ENCODE measurements at regions not wholly inside any gene's neighbourhood (a gene's known extent, or its start where the extent isn't known, plus 50 kb on each side); places are given as distances from the start of the nearest gene placed in this dataset.
"Not testable (repeated sequence)": the region's sequence is repeated elsewhere in the genome, so short reads cannot be mapped to it uniquely, and the experiment has no call there.

- no peak for DNase-seq (ENCODE audit: extremely low spot score)
- TF ChIP-seq CTCF (IDR thresholded peaks at IDR 0.05; ENCODE audit: control extremely low read depth, extremely low read depth, low read depth, missing control alignments) = no peak
- ChIA-PET POLR2A (no interaction called here), CTCF (no interaction called here)
Measured at GRCh38 chr4:49217492-49217891, 231.4 kb downstream of the CWH43 start.

- POLR2A ChIA-PET; CTCF ChIA-PET; DNase-seq (ENCODE audit: extremely low spot score): not testable (repeated sequence)
Measured at GRCh38 chr4:49218094-49218493, 232.0 kb downstream of the CWH43 start.

GRCh38 chr4:49218931-49219330 is 232.9 kb downstream of the CWH43 start:
- POLR2A ChIA-PET; CTCF ChIA-PET; DNase-seq (ENCODE audit: extremely low spot score): not testable (repeated sequence)

- CTCF ChIA-PET; DNase-seq (ENCODE audit: extremely low spot score); POLR2A ChIA-PET: not testable (repeated sequence)
Measured at GRCh38 chr4:49219489-49220225, 233.6 kb downstream of the CWH43 start.

- CTCF ChIA-PET = no interaction called here
- TF ChIP-seq CTCF (IDR thresholded peaks at IDR 0.05; ENCODE audit: control extremely low read depth, extremely low read depth, low read depth, missing control alignments) = no peak
- POLR2A ChIA-PET = no interaction called here
- no peak for DNase-seq (ENCODE audit: extremely low spot score)
Measured at GRCh38 chr4:49221209-49221608, 235.1 kb downstream of the CWH43 start.

- DNase-seq (ENCODE audit: extremely low spot score); POLR2A ChIA-PET; CTCF ChIA-PET: not testable (repeated sequence)
Measured at GRCh38 chr4:49222810-49223209, 236.7 kb downstream of the CWH43 start.

GRCh38 chr4:49226216-49226866 is 240.3 kb downstream of the CWH43 start:
- DNase-seq (ENCODE audit: extremely low spot score); POLR2A ChIA-PET; CTCF ChIA-PET: not testable (repeated sequence)

GRCh38 chr4:49227941-49228340 is 241.9 kb downstream of the CWH43 start:
- CTCF ChIA-PET = not testable (repeated sequence)

GRCh38 chr4:49229243-49229642 is 243.2 kb downstream of the CWH43 start:
- CTCF ChIA-PET = not testable (repeated sequence)

More at GRCh38 chr4:49227941-49228340, 241.9 kb downstream of the CWH43 start:
- POLR2A ChIA-PET; DNase-seq (ENCODE audit: extremely low spot score): not testable (repeated sequence)

GRCh38 chr4:49229713-49230112 is 243.6 kb downstream of the CWH43 start:
- CTCF ChIA-PET; DNase-seq (ENCODE audit: extremely low spot score); POLR2A ChIA-PET: not testable (repeated sequence)

More at GRCh38 chr4:49229243-49229642, 243.2 kb downstream of the CWH43 start:
- DNase-seq (ENCODE audit: extremely low spot score); POLR2A ChIA-PET: not testable (repeated sequence)

GRCh38 chr4:49233346-49233745 is 247.3 kb downstream of the CWH43 start:
- DNase-seq (ENCODE audit: extremely low spot score); CTCF ChIA-PET; POLR2A ChIA-PET: not testable (repeated sequence)

- CTCF ChIA-PET, POLR2A ChIA-PET: not testable (repeated sequence)
Measured at GRCh38 chr4:49233749-49234148, 247.7 kb downstream of the CWH43 start.

GRCh38 chr4:49234382-49234781 is 248.3 kb downstream of the CWH43 start:
- CTCF ChIA-PET; POLR2A ChIA-PET; DNase-seq (ENCODE audit: extremely low spot score): not testable (repeated sequence)

More at GRCh38 chr4:49233749-49234148, 247.7 kb downstream of the CWH43 start:
- DNase-seq (ENCODE audit: extremely low spot score) = not testable (repeated sequence)

- POLR2A ChIA-PET = not testable (repeated sequence)
Measured at GRCh38 chr4:49235413-49236160, 249.5 kb downstream of the CWH43 start.

GRCh38 chr4:49236474-49236873 is 250.4 kb downstream of the CWH43 start:
- DNase-seq (ENCODE audit: extremely low spot score); POLR2A ChIA-PET; CTCF ChIA-PET: not testable (repeated sequence)

More at GRCh38 chr4:49235413-49236160, 249.5 kb downstream of the CWH43 start:
- DNase-seq (ENCODE audit: extremely low spot score); CTCF ChIA-PET: not testable (repeated sequence)

GRCh38 chr4:49241295-49241694 is 255.2 kb downstream of the CWH43 start:
- CTCF ChIA-PET; POLR2A ChIA-PET; DNase-seq (ENCODE audit: extremely low spot score): not testable (repeated sequence)

Measured in GM10248 (cell line).